ENCODE measurements at regions not wholly inside any gene's neighbourhood (a gene's known extent, or its start where the extent isn't known, plus 50 kb on each side); places are given as distances from the start of the nearest gene placed in this dataset.

- Histone ChIP-seq H2BK120ac (replicated peaks; ENCODE audit: low read depth, low read length) (no peak overlapping the region), H3K27ac (ENCODE audit: low read depth, low read length) (no peak overlapping the region), H2BK15ac (ENCODE audit: low read length) (no peak overlapping the region), H2BK20ac (ENCODE audit: low read length) (no peak overlapping the region), H4K20me1 (replicated peaks in 1 of 2; ENCODE audit: control insufficient read depth in 1 of 2, insufficient read depth in 2 of 2, low read length in 2 of 2) (no peaks in the 10 kb centered on the region), H3K23ac (ENCODE audit: insufficient read length) (no peak overlapping the region), H3K23me2 (ENCODE audit: low read depth, low read length) (no peaks in the 10 kb centered on the region), H3K9me3 (ENCODE audit: insufficient read depth in 2 of 2, low read depth in 1 of 2, low read length in 1 of 2) (no peaks in the 10 kb centered on the region), H3K4me2 (ENCODE audit: insufficient read depth in 1 of 2, low read depth in 2 of 2, low read length in 2 of 2) (no peak overlapping the region), H3K79me2 (ENCODE audit: control insufficient read depth in 1 of 2, insufficient read depth in 2 of 2, low read length in 2 of 2) (no peaks in the 10 kb centered on the region), H2BK5ac (ENCODE audit: low read depth, low read length) (no peak overlapping the region), H2BK12ac (ENCODE audit: low read depth, low read length) (no peak overlapping the region), H3K79me1 (ENCODE audit: low read depth, low read length) (no peaks in the 10 kb centered on the region), H3K18ac (ENCODE audit: extremely low read depth, low read length) (no peak overlapping the region), H2AK5ac (ENCODE audit: low read depth, low read length) (no peak overlapping the region), H3K14ac (ENCODE audit: insufficient read length) (no peak overlapping the region), H4K91ac (replicated peaks; ENCODE audit: insufficient read length, low read length) (no peak overlapping the region), H3K4me3 (ENCODE audit: extremely low read depth in 1 of 4, insufficient read depth in 2 of 4, low read depth in 3 of 4, low read length in 4 of 4) (no peak overlapping the region), H3K27me3 (replicated peaks in 1 of 4; ENCODE audit: control insufficient read depth in 3 of 4, extremely low read depth in 1 of 4, insufficient read depth in 3 of 4, low read length in 3 of 4) (no peaks in the 10 kb centered on the region), H4K8ac (ENCODE audit: extremely low read depth, insufficient read depth, low read length) (no peak overlapping the region), H3K36me3 (ENCODE audit: control insufficient read depth in 2 of 4, insufficient read depth in 4 of 4, low read length in 3 of 4) (no peaks in the 10 kb centered on the region), H3K4ac (replicated peaks; ENCODE audit: insufficient read length, low read depth, low read length) (no peak overlapping the region), H3K56ac (replicated peaks; ENCODE audit: insufficient read length, low read depth, low read length) (no peak overlapping the region), H3K9ac (replicated peaks in 1 of 4; ENCODE audit: extremely low read depth in 1 of 4, low read depth in 3 of 4, low read length in 3 of 4) (no peak overlapping the region), H2AFZ (ENCODE audit: low read length) (no peak overlapping the region), H4K5ac (ENCODE audit: insufficient read length, low read depth, low read length) (no peak overlapping the region), H3K4me1 (replicated peaks in 1 of 4; ENCODE audit: control insufficient read depth in 3 of 4, insufficient read depth in 4 of 4, low read length in 3 of 4) (no peaks in the 10 kb centered on the region)
- POLR2A ChIA-PET (ENCODE audit: partially characterized antibody), result no interaction called here
- no peak for FAIRE-seq
- CTCF ChIA-PET (ENCODE audit: partially characterized antibody), result interaction anchor here (0.8 to 1.3 kb wide), 3 partner anchors 23 to 271 kb away, joined by 3 to 5 read pairs (median 3); no protein-coding TSS in a partner anchor
- DNase-seq (ENCODE audit: low read depth in 1 of 2, low spot score in 2 of 2), result no peak
- 90% methylated on average over 3 of the region's 3 CpGs; no CpG with 5 or more reads in 1 of the 2 experiments for WGBS, 2 experiments (ENCODE audit: extremely low coverage in 1 of 2, insufficient coverage in 1 of 2, insufficient read length in 1 of 2, insufficient replicate concordance in 2 of 2, low coverage in 1 of 2, low lambda C conversion rate in 2 of 2, missing lambda C conversion rate in 1 of 2)
- TF ChIP-seq EGR1 (IDR thresholded peaks at IDR 0.05; ENCODE audit: borderline replicate concordance, low read depth, low read length) (no peak), SIX5 (IDR thresholded peaks at IDR 0.05; ENCODE audit: low read depth, low read length) (no peak)
Measured at GRCh38 chr6:91352321-91352720, 765.4 kb upstream of the MAP3K7 start.

Data from H1 (cell line).